CD4-positive, alpha-beta T cell (primary cell): ENCODE measurements at regions not wholly inside any gene's neighbourhood (a gene's known extent, or its start where the extent isn't known, plus 50 kb on each side); places are given as distances from the start of the nearest gene placed in this dataset.
A peak's percentile ranks its signal among the peaks of the same experiment; 100 is the strongest.

Source experiments
- ATAC-seq: fragments of 200-7000 bp; cut with Tn5 transposase; one replicate; pipeline ENCODE4 v1.10.0; 2022; ENCODE audit warnings: mild to moderate bottlenecking; ENCODE audit not compliant: poor library complexity
- CTCF ChIA-PET: fragments of 350-600 bp; sonication (Branson Sonifier 250); formaldehyde crosslinking; loops from one replicate; lab custom pipeline; 2021; ENCODE audit warnings: antibody characterized with exemption, inconsistent platforms; lab: Charles Lee
- POLR2A ChIA-PET: fragments of 350-600 bp; sonication (Branson Sonifier 250); formaldehyde crosslinking; loops from one replicate; lab custom pipeline; 2021; ENCODE audit warnings: antibody characterized with exemption, inconsistent platforms; lab: Charles Lee
- DNase-seq, 14 experiments: peaks; one replicate each; pipeline ENCODE4 v3.0.0-alpha.2; 2013 to 2020; ENCODE audit warnings: mixed read lengths in 2 of 14
- H3K27ac ChIP-seq, 2 donors: one replicate each; pipeline versions ENCODE4 v1.5.1 to v1.7.0; 2013; ENCODE audit warnings: low read length in 2 of 2, low read depth in 1 of 2, mild to moderate bottlenecking in 1 of 2
- H3K27me3 ChIP-seq, 2 experiments: 1 replicate in 1 of 2; 2 replicates in 1 of 2; pipeline versions ENCODE4 v1.6.1 to v1.7.0; 2013; ENCODE audit warnings: low read length in 2 of 2, control low read depth in 1 of 2, mild to moderate bottlenecking in 1 of 2, moderate library complexity in 1 of 2; ENCODE audit not compliant: insufficient read depth in 2 of 2, control insufficient read depth in 1 of 2
- H3K36me3 ChIP-seq: one replicate; pipeline ENCODE4 v1.6.1; 2013; ENCODE audit warnings: low read length, control low read depth; ENCODE audit not compliant: insufficient read depth
- H3K4me1 ChIP-seq: one replicate; pipeline ENCODE4 v1.6.1; 2013; ENCODE audit warnings: low read length, control low read depth; ENCODE audit not compliant: insufficient read depth
- H3K4me3 ChIP-seq: one replicate; pipeline ENCODE4 v1.5.1; 2013; ENCODE audit warnings: mild to moderate bottlenecking, low read length, moderate library complexity
- H3K9me3 ChIP-seq, 2 experiments: 1 replicate in 1 of 2; 2 replicates in 1 of 2; pipeline versions ENCODE4 v1.6.1 to v1.7.0; 2013; ENCODE audit warnings: low read length in 2 of 2, mild to moderate bottlenecking in 2 of 2, control low read depth in 1 of 2, moderate library complexity in 1 of 2; ENCODE audit not compliant: control insufficient read depth in 1 of 2, insufficient read depth in 1 of 2
- H3K27ac Mint-ChIP-seq: one replicate; pipeline ENCODE4 v1.8.0; 2020; ENCODE audit warnings: mixed read lengths
- H3K27me3 Mint-ChIP-seq: one replicate; pipeline ENCODE4 v1.8.0; 2021; ENCODE audit warnings: mixed read lengths
- H3K36me3 Mint-ChIP-seq: one replicate; pipeline ENCODE4 v1.8.0; 2021; ENCODE audit warnings: low read depth, mixed read lengths
- H3K4me1 Mint-ChIP-seq: one replicate; pipeline ENCODE4 v1.8.0; 2021; ENCODE audit warnings: low read depth, mixed read lengths
- H3K4me3 Mint-ChIP-seq: one replicate; pipeline ENCODE4 v1.8.0; 2020; ENCODE audit warnings: mild to moderate bottlenecking, mixed read lengths
- H3K9me3 Mint-ChIP-seq: one replicate; pipeline ENCODE4 v1.8.0; 2020; ENCODE audit warnings: mixed read lengths
- intact Hi-C, 2 experiments: fragments of 100-400 bp; cut with DNase I in 1 of 2; cut with micrococcal nuclease in 1 of 2; formaldehyde crosslinking; loops; one replicate each; pipeline versions ENCODE4 v1.15.1 to v1.9.0; 2023 to 2025; cut with DNase I, micrococcal nuclease
- TF ChIP-seq, protein P1 (sequence below): fragments of 200-600 bp; IDR thresholded peaks from one replicate; pipeline ENCODE4 v1.8.0; 2022; ENCODE audit warnings: antibody characterized with exemption, mild to moderate bottlenecking

DNA sequence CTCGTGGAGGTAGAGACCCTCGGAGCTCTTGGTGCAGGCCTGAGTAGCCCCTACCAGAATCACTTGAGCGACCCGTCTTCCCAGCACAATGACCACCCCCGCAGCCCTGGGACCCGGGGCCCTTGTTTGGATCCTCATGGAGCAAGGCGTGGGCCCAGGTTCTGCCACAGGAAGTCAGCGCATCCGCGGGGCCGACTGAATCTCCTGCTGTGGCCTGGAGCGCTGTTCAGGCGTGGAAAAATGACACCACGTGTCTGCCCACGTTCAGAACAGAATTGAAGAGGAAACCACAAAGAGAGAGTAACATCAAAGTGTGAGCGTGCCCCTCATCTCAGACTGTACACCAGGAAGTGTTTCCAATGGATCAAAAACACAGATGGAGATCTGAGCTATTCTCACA, 1479.2 kb downstream of the TBC1D22A start:
- Mint-ChIP-seq H3K27me3 (peaks cover 6% of the 10 kb centered on the region), H3K4me3 (no peak overlapping the region), H3K27ac (no peak overlapping the region), H3K36me3 (no peaks in the 10 kb centered on the region), H3K9me3 (no peaks in the 10 kb centered on the region), H3K4me1 (no peaks in the 10 kb centered on the region)
- DNase-seq (peak in 1 of 14 experiments; percentile 34), ATAC-seq (no peak)
- no peak overlapping the region for H3K27ac ChIP-seq
- H3K27me3 ChIP-seq = no peaks in the 10 kb centered on the region
- H3K9me3 ChIP-seq = peaks cover 0 to 24% of the 10 kb centered on the region in 2 experiments
- H3K4me3 ChIP-seq = no peak overlapping the region
- ChIA-PET POLR2A (no interaction called here), CTCF (no interaction called here)
- intact Hi-C loops = no loop called here
- TF ChIP-seq, protein P1, sequence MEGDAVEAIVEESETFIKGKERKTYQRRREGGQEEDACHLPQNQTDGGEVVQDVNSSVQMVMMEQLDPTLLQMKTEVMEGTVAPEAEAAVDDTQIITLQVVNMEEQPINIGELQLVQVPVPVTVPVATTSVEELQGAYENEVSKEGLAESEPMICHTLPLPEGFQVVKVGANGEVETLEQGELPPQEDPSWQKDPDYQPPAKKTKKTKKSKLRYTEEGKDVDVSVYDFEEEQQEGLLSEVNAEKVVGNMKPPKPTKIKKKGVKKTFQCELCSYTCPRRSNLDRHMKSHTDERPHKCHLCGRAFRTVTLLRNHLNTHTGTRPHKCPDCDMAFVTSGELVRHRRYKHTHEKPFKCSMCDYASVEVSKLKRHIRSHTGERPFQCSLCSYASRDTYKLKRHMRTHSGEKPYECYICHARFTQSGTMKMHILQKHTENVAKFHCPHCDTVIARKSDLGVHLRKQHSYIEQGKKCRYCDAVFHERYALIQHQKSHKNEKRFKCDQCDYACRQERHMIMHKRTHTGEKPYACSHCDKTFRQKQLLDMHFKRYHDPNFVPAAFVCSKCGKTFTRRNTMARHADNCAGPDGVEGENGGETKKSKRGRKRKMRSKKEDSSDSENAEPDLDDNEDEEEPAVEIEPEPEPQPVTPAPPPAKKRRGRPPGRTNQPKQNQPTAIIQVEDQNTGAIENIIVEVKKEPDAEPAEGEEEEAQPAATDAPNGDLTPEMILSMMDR = no peak
- no peaks in the 10 kb centered on the region for H3K4me1 ChIP-seq
- no peaks in the 10 kb centered on the region for H3K36me3 ChIP-seq

DNA sequence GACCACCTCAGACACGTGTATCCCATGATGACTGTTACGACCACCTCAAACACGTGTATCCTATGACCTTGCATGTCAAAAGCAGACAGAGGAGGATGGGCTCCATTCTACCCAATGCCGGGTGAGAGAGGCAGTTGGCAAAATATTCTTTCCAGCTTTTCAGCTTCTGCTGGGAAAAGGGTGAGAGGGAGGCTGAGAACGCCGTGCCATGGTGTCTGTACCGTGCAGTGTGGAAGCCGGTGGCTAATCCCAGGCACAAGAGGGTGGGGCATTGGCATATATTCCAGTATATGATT, 1478.4 kb downstream of the TBC1D22A start:
- TF ChIP-seq, protein P1 = no peak

DNA sequence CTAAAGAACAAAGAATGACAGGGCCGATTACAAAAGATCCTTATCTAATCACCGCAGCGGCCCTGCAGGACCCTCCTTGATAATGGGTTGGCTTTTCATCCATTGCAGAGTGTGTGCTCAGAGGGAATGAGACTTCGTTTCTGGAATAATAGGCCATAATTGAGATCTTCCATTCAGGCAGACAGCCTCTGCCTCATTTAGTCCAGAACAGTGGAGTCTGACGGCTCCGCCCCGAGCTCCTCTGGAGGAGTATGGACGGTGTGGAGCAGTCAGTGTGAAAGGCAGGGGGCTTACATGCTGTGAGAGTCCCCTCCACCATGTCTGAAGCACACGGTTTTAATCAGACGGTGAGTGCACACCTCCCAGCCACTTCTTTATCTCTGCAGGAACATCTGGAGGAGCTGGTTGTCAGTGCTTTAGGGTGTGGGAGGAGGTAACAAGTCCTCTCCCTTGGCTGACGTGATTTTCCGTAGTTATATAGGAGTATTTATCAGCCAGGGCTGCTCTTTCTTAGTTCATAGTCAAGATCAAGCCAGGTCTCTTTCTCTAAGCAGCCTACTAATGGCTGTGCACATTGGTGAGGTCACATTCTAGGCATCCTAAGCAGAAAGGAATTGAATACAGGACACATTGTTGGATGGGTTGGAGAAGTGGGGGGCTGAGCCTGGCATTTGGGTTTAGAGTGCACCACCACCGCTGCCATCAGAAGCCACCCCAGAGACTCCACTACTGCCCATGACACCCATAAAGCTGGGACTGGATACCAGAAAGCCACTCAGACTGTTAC, 1477.9 kb downstream of the TBC1D22A start:
- Histone ChIP-seq H3K36me3 (no peaks in the 10 kb centered on the region), H3K27ac (no peak overlapping the region), H3K4me3 (no peak overlapping the region), H3K4me1 (no peaks in the 10 kb centered on the region), H3K9me3 (peaks cover 0 to 24% of the 10 kb centered on the region in 2 experiments), H3K27me3 (no peaks in the 10 kb centered on the region)
- Mint-ChIP-seq H3K9me3 (no peaks in the 10 kb centered on the region), H3K27ac (no peak overlapping the region), H3K36me3 (no peaks in the 10 kb centered on the region), H3K27me3 (peaks cover 6% of the 10 kb centered on the region), H3K4me3 (no peak overlapping the region), H3K4me1 (no peaks in the 10 kb centered on the region)
- TF ChIP-seq, protein P1 = no peak
- CTCF ChIA-PET = no interaction called here
- intact Hi-C loops = no loop called here
- ATAC-seq = no peak
- POLR2A ChIA-PET = no interaction called here
- no peak for DNase-seq

More for the DNA sequence above, 1478.4 kb downstream of the TBC1D22A start:
- Histone ChIP-seq H3K27me3 (no peaks in the 10 kb centered on the region), H3K4me3 (no peak overlapping the region), H3K4me1 (no peaks in the 10 kb centered on the region), H3K27ac (no peak overlapping the region), H3K36me3 (no peaks in the 10 kb centered on the region), H3K9me3 (peaks cover 0 to 24% of the 10 kb centered on the region in 2 experiments)
- Mint-ChIP-seq H3K9me3 (no peaks in the 10 kb centered on the region), H3K27me3 (peaks cover 6% of the 10 kb centered on the region), H3K27ac (no peak overlapping the region), H3K4me3 (no peak overlapping the region), H3K4me1 (no peaks in the 10 kb centered on the region), H3K36me3 (no peaks in the 10 kb centered on the region)
- POLR2A ChIA-PET = no interaction called here
- CTCF ChIA-PET = no interaction called here
- intact Hi-C loops = no loop called here
- DNase-seq (no peak), ATAC-seq (no peak)
